ENCODE measurements at regions not wholly inside any gene's neighbourhood (a gene's known extent, or its start where the extent isn't known, plus 50 kb on each side); places are given as distances from the start of the nearest gene placed in this dataset.

GRCh38 chr18:22698711-22699110 is 234.4 kb upstream of the RBBP8 start:
- TF ChIP-seq POLR2A (IDR thresholded peaks at IDR 0.05; ENCODE audit: low read length) = no peak
- TF ChIP-seq GATA1 (IDR thresholded peaks at IDR 0.05; ENCODE audit: low read depth, low read length) = no peak

Measured in erythroblast (primary cell).